IPS-18a (cell line): ENCODE measurements at regions not wholly inside any gene's neighbourhood (a gene's known extent, or its start where the extent isn't known, plus 50 kb on each side); places are given as distances from the start of the nearest gene placed in this dataset.

Source experiments
- H3K27ac ChIP-seq: one replicate; pipeline ENCODE4 v1.5.1; 2013; ENCODE audit warnings: low read length
- H3K27me3 ChIP-seq: one replicate; pipeline ENCODE4 v1.6.1; 2013; ENCODE audit warnings: mild to moderate bottlenecking, low read length; ENCODE audit not compliant: control insufficient read depth, insufficient read depth
- H3K36me3 ChIP-seq: one replicate; pipeline ENCODE4 v1.6.1; 2013; ENCODE audit warnings: low read depth, low read length; ENCODE audit not compliant: control insufficient read depth
- H3K4me1 ChIP-seq: one replicate; pipeline ENCODE4 v1.6.1; 2013; ENCODE audit warnings: low read depth, low read length; ENCODE audit not compliant: control insufficient read depth
- H3K4me3 ChIP-seq: one replicate; pipeline ENCODE4 v1.5.1; 2013; ENCODE audit warnings: low read length
- H3K9ac ChIP-seq: one replicate; pipeline ENCODE4 v1.6.1; 2013; ENCODE audit warnings: mild to moderate bottlenecking, low read length, moderate library complexity
- H3K9me3 ChIP-seq: one replicate; pipeline ENCODE4 v1.6.1; 2013; ENCODE audit warnings: low read depth, low read length; ENCODE audit not compliant: control insufficient read depth

GRCh38 chr4:35926788-35927187 lies 317.5 kb downstream of the ARAP2 start:
- Histone ChIP-seq H3K9me3 (no peaks in the 10 kb centered on the region), H3K36me3 (no peaks in the 10 kb centered on the region), H3K4me1 (no peaks in the 10 kb centered on the region), H3K9ac (no peak overlapping the region), H3K4me3 (no peak overlapping the region), H3K27me3 (no peaks in the 10 kb centered on the region), H3K27ac (no peak overlapping the region)

GRCh38 chr4:35933901-35934300 lies 310.4 kb downstream of the ARAP2 start:
- no peaks in the 10 kb centered on the region for H3K36me3 ChIP-seq
- no peak overlapping the region for H3K27ac ChIP-seq
- no peaks in the 10 kb centered on the region for H3K9me3 ChIP-seq
- peaks cover 9% of the 10 kb centered on the region for H3K4me1 ChIP-seq
- H3K27me3 ChIP-seq: no peaks in the 10 kb centered on the region
- no peak overlapping the region for H3K4me3 ChIP-seq
- no peak overlapping the region for H3K9ac ChIP-seq

GRCh38 chr4:35934320-35934981 lies 309.9 kb downstream of the ARAP2 start:
- Histone ChIP-seq H3K27ac (no peak overlapping the region), H3K9ac (no peak overlapping the region), H3K9me3 (no peaks in the 10 kb centered on the region), H3K4me1 (peaks cover 9% of the 10 kb centered on the region), H3K4me3 (no peak overlapping the region), H3K27me3 (no peaks in the 10 kb centered on the region), H3K36me3 (no peaks in the 10 kb centered on the region)

GRCh38 chr4:35938936-35939335 lies 305.4 kb downstream of the ARAP2 start:
- Histone ChIP-seq H3K4me1 (peaks cover 4% of the 10 kb centered on the region), H3K27ac (no peak overlapping the region), H3K9me3 (no peaks in the 10 kb centered on the region), H3K36me3 (no peaks in the 10 kb centered on the region), H3K27me3 (no peaks in the 10 kb centered on the region), H3K9ac (no peak overlapping the region), H3K4me3 (no peak overlapping the region)

- Histone ChIP-seq H3K27me3 (no peaks in the 10 kb centered on the region), H3K9me3 (no peaks in the 10 kb centered on the region), H3K4me1 (no peaks in the 10 kb centered on the region), H3K9ac (no peak overlapping the region), H3K4me3 (no peak overlapping the region), H3K27ac (no peak overlapping the region), H3K36me3 (no peaks in the 10 kb centered on the region)
Observed at GRCh38 chr4:35939751-35940150, 304.6 kb downstream of the ARAP2 start.

GRCh38 chr4:35942092-35942491 lies 302.2 kb downstream of the ARAP2 start:
- Histone ChIP-seq H3K27ac (no peak overlapping the region), H3K9me3 (no peaks in the 10 kb centered on the region), H3K36me3 (no peaks in the 10 kb centered on the region), H3K4me3 (no peak overlapping the region), H3K27me3 (no peaks in the 10 kb centered on the region), H3K9ac (no peak overlapping the region), H3K4me1 (no peaks in the 10 kb centered on the region)

GRCh38 chr4:35943606-35944005 lies 300.7 kb downstream of the ARAP2 start:
- no peak overlapping the region for H3K4me3 ChIP-seq
- no peaks in the 10 kb centered on the region for H3K27me3 ChIP-seq
- H3K4me1 ChIP-seq: no peaks in the 10 kb centered on the region
- no peaks in the 10 kb centered on the region for H3K9me3 ChIP-seq
- H3K27ac ChIP-seq: no peak overlapping the region
- no peaks in the 10 kb centered on the region for H3K36me3 ChIP-seq
- no peak overlapping the region for H3K9ac ChIP-seq

GRCh38 chr4:35948171-35948570 lies 296.1 kb downstream of the ARAP2 start:
- H3K27me3 ChIP-seq: no peaks in the 10 kb centered on the region
- no peak overlapping the region for H3K27ac ChIP-seq
- H3K9me3 ChIP-seq: peaks cover 8% of the 10 kb centered on the region
- H3K4me1 ChIP-seq: peaks cover 8% of the 10 kb centered on the region
- H3K9ac ChIP-seq: no peak overlapping the region
- H3K36me3 ChIP-seq: no peaks in the 10 kb centered on the region
- H3K4me3 ChIP-seq: no peak overlapping the region

- Histone ChIP-seq H3K27me3 (no peaks in the 10 kb centered on the region), H3K9me3 (peaks cover 8% of the 10 kb centered on the region), H3K4me1 (peaks cover 8% of the 10 kb centered on the region), H3K4me3 (no peak overlapping the region), H3K9ac (no peak overlapping the region), H3K27ac (no peak overlapping the region), H3K36me3 (no peaks in the 10 kb centered on the region)
Observed at GRCh38 chr4:35950442-35950841, 293.9 kb downstream of the ARAP2 start.

GRCh38 chr4:35952751-35953150 lies 291.6 kb downstream of the ARAP2 start:
- no peaks in the 10 kb centered on the region for H3K27me3 ChIP-seq
- no peak overlapping the region for H3K4me3 ChIP-seq
- no peak overlapping the region for H3K27ac ChIP-seq
- H3K4me1 ChIP-seq: peaks cover 8% of the 10 kb centered on the region
- no peak overlapping the region for H3K9ac ChIP-seq
- H3K36me3 ChIP-seq: no peaks in the 10 kb centered on the region
- H3K9me3 ChIP-seq: peaks cover 8% of the 10 kb centered on the region

GRCh38 chr4:35963383-35963782 lies 280.9 kb downstream of the ARAP2 start:
- Histone ChIP-seq H3K9me3 (no peaks in the 10 kb centered on the region), H3K36me3 (no peaks in the 10 kb centered on the region)

GRCh38 chr4:35963974-35964515 lies 280.3 kb downstream of the ARAP2 start:
- no peaks in the 10 kb centered on the region for H3K9me3 ChIP-seq
- no peaks in the 10 kb centered on the region for H3K36me3 ChIP-seq
- no peak overlapping the region for H3K9ac ChIP-seq
- H3K4me1 ChIP-seq: no peaks in the 10 kb centered on the region
- H3K27me3 ChIP-seq: no peaks in the 10 kb centered on the region
- H3K4me3 ChIP-seq: no peak overlapping the region
- H3K27ac ChIP-seq: no peak overlapping the region

More at GRCh38 chr4:35963383-35963782, 280.9 kb downstream of the ARAP2 start:
- Histone ChIP-seq H3K27ac (no peak overlapping the region), H3K4me3 (no peak overlapping the region), H3K27me3 (no peaks in the 10 kb centered on the region), H3K9ac (no peak overlapping the region), H3K4me1 (no peaks in the 10 kb centered on the region)
